Uterus (tissue), 2 donors: ENCODE measurements at regions not wholly inside any gene's neighbourhood (a gene's known extent, or its start where the extent isn't known, plus 50 kb on each side); places are given as distances from the start of the nearest gene placed in this dataset.

Experiments
- CTCF ChIP-seq, 4 experiments: fragments of 200-600 bp in 2 of 4; fragments of 450-650 bp in 2 of 4; sonication (generic) in 2 of 4; IDR thresholded peaks; one replicate each; pipeline ENCODE4 v1.5.1; 2016 to 2019; ENCODE audit warnings: antibody characterized with exemption in 4 of 4, mild to moderate bottlenecking in 2 of 4, moderate library complexity in 1 of 4
- POLR2A ChIP-seq, 2 donors: fragments of 450-650 bp; IDR thresholded peaks; one replicate each; pipeline ENCODE4 v1.6.1; 2016; ENCODE audit warnings: antibody characterized with exemption in 2 of 2, mild to moderate bottlenecking in 1 of 2, moderate library complexity in 1 of 2

GRCh38 chr4:59039046-59039445 is 1928.9 kb upstream of the IGFBP7 start:
- TF ChIP-seq CTCF (IDR thresholded peaks at IDR 0.05) (no peak), POLR2A (IDR thresholded peaks at IDR 0.05) (no peak)
